MM.1S (cell line): ENCODE measurements at regions not wholly inside any gene's neighbourhood (a gene's known extent, or its start where the extent isn't known, plus 50 kb on each side); places are given as distances from the start of the nearest gene placed in this dataset.

ENCODE experiments used
- DNase-seq: peaks from one replicate; pipeline ENCODE4 v3.0.0-alpha.2; 2015
- H2AFZ ChIP-seq: fragments of 300-600 bp; sonication (generic); 2 replicates; pipeline ENCODE4 v1.6.0; 2016; ENCODE audit warnings: antibody characterized with exemption, low read length
- H3F3A ChIP-seq: fragments of 300-600 bp; sonication (generic); 2 replicates; pipeline ENCODE4 v1.6.1; 2016; ENCODE audit warnings: mild to moderate bottlenecking, antibody characterized with exemption, low read length, moderate library complexity, mixed read lengths; ENCODE audit not compliant: insufficient read depth
- H3K27ac ChIP-seq: fragments of 300-600 bp; sonication (generic); 2 replicates; pipeline ENCODE4 v1.5.1; 2016; ENCODE audit warnings: mild to moderate bottlenecking, low read length
- H3K27me3 ChIP-seq: fragments of 300-600 bp; sonication (generic); replicated peaks from 2 replicates; pipeline ENCODE4 v1.6.0; 2016; ENCODE audit warnings: low read length; ENCODE audit not compliant: insufficient read depth
- H3K36me3 ChIP-seq: fragments of 300-600 bp; sonication (generic); replicated peaks from 2 replicates; pipeline ENCODE4 v1.6.1; 2016; ENCODE audit warnings: mild to moderate bottlenecking, low read length, mixed read lengths; ENCODE audit not compliant: insufficient read depth
- H3K4me1 ChIP-seq: fragments of 300-600 bp; sonication (generic); 2 replicates; pipeline ENCODE4 v1.6.1; 2016; ENCODE audit warnings: low read length, mixed read lengths
- H3K4me2 ChIP-seq: fragments of 300-600 bp; sonication (generic); 2 replicates; pipeline ENCODE4 v1.6.0; 2016; ENCODE audit warnings: low read depth, low read length
- H3K4me3 ChIP-seq: fragments of 300-600 bp; sonication (generic); 2 replicates; pipeline ENCODE4 v1.5.1; 2016; ENCODE audit warnings: low read length, mixed read lengths
- H3K79me2 ChIP-seq: fragments of 300-600 bp; sonication (generic); 2 replicates; pipeline ENCODE4 v1.6.1; 2016; ENCODE audit warnings: mixed run types, low read length, mixed read lengths
- H3K9ac ChIP-seq: fragments of 300-600 bp; sonication (generic); 2 replicates; pipeline ENCODE4 v1.6.1; 2016; ENCODE audit warnings: low read length, mixed read lengths
- H3K9me2 ChIP-seq: fragments of 300-600 bp; sonication (generic); replicated peaks from 2 replicates; pipeline ENCODE4 v1.6.1; 2016; ENCODE audit warnings: mild to moderate bottlenecking, low read length, mixed read lengths; ENCODE audit not compliant: insufficient read depth
- H3K9me3 ChIP-seq: fragments of 300-600 bp; sonication (generic); replicated peaks from 2 replicates; pipeline ENCODE4 v1.6.1; 2016; ENCODE audit warnings: mild to moderate bottlenecking, low read length, mixed read lengths; ENCODE audit not compliant: insufficient read depth
- H4K20me1 ChIP-seq: fragments of 300-600 bp; sonication (generic); 2 replicates; pipeline ENCODE4 v1.6.1; 2016; ENCODE audit warnings: mild to moderate bottlenecking, low read length, moderate library complexity, mixed read lengths; ENCODE audit not compliant: insufficient read depth
- EZH2 ChIP-seq: fragments of 300-600 bp; sonication (generic); optimal IDR thresholded peaks from 2 replicates; pipeline ENCODE3; 2017; ENCODE audit warnings: low read depth, mild to moderate bottlenecking, antibody characterized with exemption, low read length, mixed read lengths
- EZH2phosphoT487 ChIP-seq: fragments of 300-600 bp; sonication (generic); IDR thresholded peaks from 2 replicates; pipeline ENCODE4 v1.6.1; 2018; ENCODE audit warnings: antibody characterized with exemption, low read length
- TF ChIP-seq, protein P1 (sequence below): fragments of 300-600 bp; sonication (generic); IDR thresholded peaks from 2 replicates; pipeline ENCODE4 v1.5.1; 2016; ENCODE audit warnings: antibody characterized with exemption, low read length, mixed read lengths

DNA sequence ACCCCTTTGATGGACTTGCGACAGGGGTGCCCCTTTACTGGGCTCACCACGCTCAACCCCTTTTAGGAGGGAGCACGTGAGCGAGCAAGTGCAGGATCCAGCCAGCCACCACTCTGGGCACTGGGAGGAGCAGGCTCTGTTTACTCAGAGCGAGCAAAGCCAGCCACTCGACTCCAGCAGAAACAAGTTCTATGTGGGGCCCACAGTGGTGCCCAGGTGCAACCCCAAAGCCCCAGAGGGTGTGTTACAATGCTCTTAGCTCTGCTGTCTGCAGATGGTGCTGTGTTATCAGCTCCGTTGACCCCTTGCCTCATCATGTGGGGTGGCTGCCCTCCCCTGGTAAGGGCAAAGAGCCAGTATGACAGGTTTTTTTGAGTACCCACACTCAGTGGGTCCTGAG, 120.3 kb upstream of the SUCLG2 start:
- Histone ChIP-seq H4K20me1 (no peaks in the 10 kb centered on the region), H3K4me2 (no peak overlapping the region), H2AFZ (no peak overlapping the region), H3K27me3 (no peaks in the 10 kb centered on the region), H3K79me2 (no peaks in the 10 kb centered on the region), H3K9me2 (no peaks in the 10 kb centered on the region), H3K9me3 (no peaks in the 10 kb centered on the region), H3K4me1 (no peaks in the 10 kb centered on the region), H3F3A (no peaks in the 10 kb centered on the region), H3K27ac (no peak overlapping the region), H3K36me3 (no peaks in the 10 kb centered on the region), H3K4me3 (no peak overlapping the region), H3K9ac (no peak overlapping the region)
- DNase-seq, result no peak
- no peak for TF ChIP-seq EZH2phosphoT487
- TF ChIP-seq, protein P1, sequence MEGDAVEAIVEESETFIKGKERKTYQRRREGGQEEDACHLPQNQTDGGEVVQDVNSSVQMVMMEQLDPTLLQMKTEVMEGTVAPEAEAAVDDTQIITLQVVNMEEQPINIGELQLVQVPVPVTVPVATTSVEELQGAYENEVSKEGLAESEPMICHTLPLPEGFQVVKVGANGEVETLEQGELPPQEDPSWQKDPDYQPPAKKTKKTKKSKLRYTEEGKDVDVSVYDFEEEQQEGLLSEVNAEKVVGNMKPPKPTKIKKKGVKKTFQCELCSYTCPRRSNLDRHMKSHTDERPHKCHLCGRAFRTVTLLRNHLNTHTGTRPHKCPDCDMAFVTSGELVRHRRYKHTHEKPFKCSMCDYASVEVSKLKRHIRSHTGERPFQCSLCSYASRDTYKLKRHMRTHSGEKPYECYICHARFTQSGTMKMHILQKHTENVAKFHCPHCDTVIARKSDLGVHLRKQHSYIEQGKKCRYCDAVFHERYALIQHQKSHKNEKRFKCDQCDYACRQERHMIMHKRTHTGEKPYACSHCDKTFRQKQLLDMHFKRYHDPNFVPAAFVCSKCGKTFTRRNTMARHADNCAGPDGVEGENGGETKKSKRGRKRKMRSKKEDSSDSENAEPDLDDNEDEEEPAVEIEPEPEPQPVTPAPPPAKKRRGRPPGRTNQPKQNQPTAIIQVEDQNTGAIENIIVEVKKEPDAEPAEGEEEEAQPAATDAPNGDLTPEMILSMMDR, result no peak
- no peak for TF ChIP-seq EZH2

- DNase-seq, result no peak
- Histone ChIP-seq H3K9me3 (no peaks in the 10 kb centered on the region), H3K27me3 (no peaks in the 10 kb centered on the region), H3K4me1 (no peaks in the 10 kb centered on the region), H3K4me2 (no peak overlapping the region), H3F3A (no peaks in the 10 kb centered on the region), H3K4me3 (no peak overlapping the region), H3K36me3 (no peaks in the 10 kb centered on the region), H4K20me1 (no peaks in the 10 kb centered on the region), H3K27ac (no peak overlapping the region), H3K79me2 (no peaks in the 10 kb centered on the region), H3K9me2 (no peaks in the 10 kb centered on the region), H2AFZ (no peak overlapping the region), H3K9ac (no peak overlapping the region)
- TF ChIP-seq EZH2 (no peak), EZH2phosphoT487 (no peak)
- TF ChIP-seq, protein P1, result no peak
Measured at GRCh38 chr3:67765575-67765974, 111.2 kb upstream of the SUCLG2 start.

DNA sequence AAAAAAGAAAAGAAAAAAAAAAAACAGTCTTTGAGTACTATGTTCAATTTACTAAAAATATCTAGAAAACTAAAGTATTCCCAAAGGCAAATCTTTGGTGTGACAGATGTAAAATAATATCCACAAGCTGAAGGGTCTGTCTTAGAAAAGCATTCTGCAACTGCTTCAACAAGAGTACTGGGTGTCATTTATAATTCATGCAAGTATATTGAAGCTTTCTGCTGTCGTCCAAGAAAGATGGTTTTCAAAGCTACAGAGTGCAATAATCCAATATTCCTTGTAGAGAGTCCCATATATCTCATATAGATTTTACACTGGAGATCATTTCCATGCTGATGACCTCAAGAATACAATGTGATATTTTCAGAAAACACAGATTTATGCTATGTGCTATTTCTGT, 90.9 kb upstream of the SUCLG2 start:
- no peaks in the 10 kb centered on the region for H3K9me2 ChIP-seq
- H3K4me1 ChIP-seq, result no peaks in the 10 kb centered on the region
- no peak overlapping the region for H3K4me3 ChIP-seq
- TF ChIP-seq, protein P1, result no peak
- no peak for TF ChIP-seq EZH2phosphoT487
- TF ChIP-seq EZH2, result no peak
- no peaks in the 10 kb centered on the region for H3F3A ChIP-seq
- no peaks in the 10 kb centered on the region for H4K20me1 ChIP-seq
- no peak overlapping the region for H3K4me2 ChIP-seq
- H3K9me3 ChIP-seq, result no peaks in the 10 kb centered on the region
- no peak for DNase-seq
- H3K36me3 ChIP-seq, result no peaks in the 10 kb centered on the region
- H3K27me3 ChIP-seq, result no peaks in the 10 kb centered on the region
- no peaks in the 10 kb centered on the region for H3K79me2 ChIP-seq
- no peak overlapping the region for H3K27ac ChIP-seq
- no peak overlapping the region for H2AFZ ChIP-seq
- no peak overlapping the region for H3K9ac ChIP-seq
